Ishikawa (cell line): ENCODE measurements at regions not wholly inside any gene's neighbourhood (a gene's known extent, or its start where the extent isn't known, plus 50 kb on each side); places are given as distances from the start of the nearest gene placed in this dataset.

Source experiments
- CEBPB ChIP-seq: IDR thresholded peaks from 2 replicates; pipeline ENCODE4 v1.6.1; 2012
- CREB1 ChIP-seq: IDR thresholded peaks from 2 replicates; pipeline ENCODE4 v1.6.1; 2012; ENCODE audit warnings: low read depth
- EGR1 ChIP-seq: IDR thresholded peaks from 2 replicates; pipeline ENCODE4 v1.6.1; 2012
- EP300 ChIP-seq: IDR thresholded peaks from 2 replicates; pipeline ENCODE4 v1.6.1; 2012; ENCODE audit warnings: borderline replicate concordance
- NFIC ChIP-seq: IDR thresholded peaks from 2 replicates; pipeline ENCODE4 v1.6.1; 2012
- RAD21 ChIP-seq: IDR thresholded peaks from 2 replicates; pipeline ENCODE4 v1.6.1; 2012; ENCODE audit warnings: low read depth
- TAF1 ChIP-seq: IDR thresholded peaks from 2 replicates; pipeline ENCODE4 v1.6.1; 2012; ENCODE audit warnings: low read depth, mild to moderate bottlenecking

GRCh38 chr17:36661047-36661666, 59.8 kb downstream of the MRM1 start:
- TF ChIP-seq EGR1 = no peak
- no peak for TF ChIP-seq CEBPB
- TF ChIP-seq TAF1 = no peak
- TF ChIP-seq EP300 = no peak
- no peak for TF ChIP-seq CREB1
- TF ChIP-seq RAD21 = no peak
- no peak for TF ChIP-seq NFIC
